T-helper 2 cell treated with Interferon-gamma antibody and Interleukin-4, amounts not matched to agents 100 ng/mL and 5 ng/mL, for 36 hours (primary cell): ENCODE measurements at regions not wholly inside any gene's neighbourhood (a gene's known extent, or its start where the extent isn't known, plus 50 kb on each side); places are given as distances from the start of the nearest gene placed in this dataset.
"Not testable (repeated sequence)": the region's sequence is repeated elsewhere in the genome, so short reads cannot be mapped to it uniquely, and the experiment has no call there.

ENCODE experiments used
- intact Hi-C: fragments of 100-400 bp; cut with micrococcal nuclease; formaldehyde crosslinking; loops from one replicate; pipeline ENCODE4 v1.15.1; 2023

- intact Hi-C loops: no loop called here
Measured at GRCh38 chr3:194879126-194879877, 193.6 kb downstream of the FAM43A start.

GRCh38 chr3:194879991-194880939, 194.6 kb downstream of the FAM43A start:
- intact Hi-C loops: no loop called here

DNA sequence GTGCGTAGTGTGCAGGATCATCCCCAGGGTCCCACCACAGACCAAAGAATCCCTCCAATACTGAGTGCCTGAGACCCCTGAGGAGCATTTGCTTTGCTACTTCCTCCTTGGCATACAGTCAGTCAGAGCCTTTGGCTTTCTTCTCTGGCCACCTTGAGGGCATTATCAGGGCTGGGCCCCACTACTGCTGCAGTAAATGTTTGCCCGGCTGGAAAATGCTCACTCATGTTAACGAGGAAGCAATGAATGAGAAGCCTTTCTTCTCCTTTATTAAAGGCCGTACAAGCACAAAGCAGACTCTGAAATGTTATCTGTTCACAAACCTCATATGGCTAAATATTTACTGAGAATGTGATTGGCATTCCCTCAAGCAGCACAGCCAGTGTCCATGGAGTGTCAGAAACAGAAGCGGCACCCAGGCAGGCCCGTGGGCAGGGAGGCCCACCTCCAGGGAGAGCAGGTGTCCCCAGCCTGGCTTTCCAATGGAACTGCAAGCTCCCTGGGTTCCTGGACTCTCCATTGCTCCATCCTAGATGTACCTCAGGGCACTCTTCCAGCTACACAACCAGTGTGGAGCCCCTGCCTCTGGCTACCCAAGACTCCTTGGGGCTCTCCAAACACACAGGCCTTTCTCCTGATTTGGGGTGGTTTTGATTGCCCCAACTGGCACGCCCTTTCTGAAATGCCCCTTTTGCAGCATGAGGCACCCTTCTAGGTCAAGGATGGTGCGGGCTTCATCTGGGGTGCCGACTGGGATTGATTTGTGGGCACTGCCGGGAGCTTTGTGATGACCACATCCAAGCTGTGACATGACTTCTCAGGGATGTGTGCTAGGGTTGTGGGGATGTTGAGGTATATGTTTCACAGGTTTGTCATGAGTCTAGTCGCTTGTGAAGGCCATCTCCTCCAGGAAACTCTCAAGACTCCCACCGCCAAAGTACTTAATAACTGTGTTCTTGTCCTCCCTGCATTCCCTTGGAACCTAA, 195.6 kb downstream of the FAM43A start:
- intact Hi-C loops: no loop called here

DNA sequence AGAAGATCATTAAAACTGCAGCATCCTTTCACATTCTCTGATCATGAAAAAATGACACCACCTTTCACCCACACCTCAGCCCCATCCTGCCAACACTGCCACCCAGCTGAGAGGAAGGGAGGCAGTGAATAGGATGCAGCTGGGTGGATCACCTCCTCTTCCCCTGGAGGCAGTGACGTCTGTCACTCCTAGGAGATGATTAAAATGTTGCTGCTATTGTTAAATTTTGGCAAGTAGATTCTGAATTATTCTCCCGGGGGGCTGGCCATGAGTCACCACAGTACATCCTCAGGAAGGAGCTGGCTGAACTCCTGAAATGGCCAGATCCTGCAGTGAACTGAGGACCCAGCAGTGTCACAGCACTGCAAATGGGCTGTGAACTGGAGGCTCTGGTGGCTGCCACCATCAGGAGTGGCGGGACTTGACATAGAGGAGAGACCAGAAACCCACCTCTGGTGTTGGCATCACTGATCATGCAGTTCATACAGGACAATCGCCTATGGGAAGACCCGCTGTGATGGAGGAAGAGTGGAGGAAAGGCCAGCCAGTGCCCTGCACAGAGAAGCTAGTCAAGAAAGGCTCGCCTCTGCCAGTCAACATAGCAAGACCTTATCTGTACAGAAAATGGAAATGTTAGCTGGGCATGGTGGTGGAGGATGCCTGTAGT, 199.1 kb downstream of the FAM43A start:
- intact Hi-C loops: no loop called here

- intact Hi-C loops: no loop called here
Measured at GRCh38 chr3:194885766-194886165, 200.1 kb downstream of the FAM43A start.

DNA sequence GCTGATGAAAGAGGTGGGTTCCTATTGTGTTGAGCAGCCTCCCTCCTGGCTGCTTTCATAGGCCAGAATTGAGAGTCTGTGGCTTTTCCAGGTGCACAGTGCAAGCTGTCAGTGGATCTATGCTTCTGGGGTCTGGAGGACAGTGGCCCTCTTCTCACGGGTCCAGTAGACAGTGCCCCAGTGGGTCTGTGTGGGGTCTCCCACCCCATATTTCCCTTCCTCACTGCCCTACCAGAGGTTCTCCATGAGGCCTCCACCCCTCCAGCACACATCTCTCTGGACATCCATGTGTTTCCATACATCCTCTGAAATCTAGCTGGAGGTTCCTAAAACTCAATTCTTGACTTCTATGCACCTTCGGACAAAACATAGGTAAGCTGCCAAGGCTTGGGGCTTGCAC, 201.2 kb downstream of the FAM43A start:
- intact Hi-C loops: no loop called here

GRCh38 chr3:194888062-194888461, 202.4 kb downstream of the FAM43A start:
- intact Hi-C loops: not testable (repeated sequence)

GRCh38 chr3:194888916-194889315, 203.2 kb downstream of the FAM43A start:
- intact Hi-C loops: no loop called here

- intact Hi-C loops: no loop called here
Measured at GRCh38 chr3:194890091-194890490, 204.4 kb downstream of the FAM43A start.

GRCh38 chr3:194893121-194893987, 207.7 kb downstream of the FAM43A start:
- intact Hi-C loops: no loop called here

DNA sequence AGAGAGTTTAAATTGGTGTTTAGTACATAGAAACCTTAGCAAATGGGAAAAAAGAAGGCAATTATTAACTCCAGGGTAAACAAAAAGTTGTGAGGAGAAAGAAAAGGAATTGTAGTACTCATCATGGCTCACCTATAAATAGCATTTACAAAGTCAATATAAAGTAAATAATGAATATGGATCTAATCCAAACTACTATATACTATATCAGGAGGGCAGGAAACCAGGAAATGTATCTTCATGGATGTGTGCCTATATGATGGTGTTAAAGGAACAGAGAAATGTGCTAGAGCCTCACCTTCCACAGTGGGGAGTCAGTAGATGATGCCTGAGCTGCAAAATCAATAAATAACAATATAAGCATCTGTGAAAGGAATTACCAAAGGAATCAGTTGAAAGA, 208.9 kb downstream of the FAM43A start:
- intact Hi-C loops: no loop called here

GRCh38 chr3:194900854-194901522, 215.3 kb downstream of the FAM43A start:
- intact Hi-C loops: no loop called here

GRCh38 chr3:194903447-194903846, 217.8 kb downstream of the FAM43A start:
- intact Hi-C loops: not testable (repeated sequence)

- intact Hi-C loops: not testable (repeated sequence)
Measured at GRCh38 chr3:194904999-194905398, 219.3 kb downstream of the FAM43A start.

DNA sequence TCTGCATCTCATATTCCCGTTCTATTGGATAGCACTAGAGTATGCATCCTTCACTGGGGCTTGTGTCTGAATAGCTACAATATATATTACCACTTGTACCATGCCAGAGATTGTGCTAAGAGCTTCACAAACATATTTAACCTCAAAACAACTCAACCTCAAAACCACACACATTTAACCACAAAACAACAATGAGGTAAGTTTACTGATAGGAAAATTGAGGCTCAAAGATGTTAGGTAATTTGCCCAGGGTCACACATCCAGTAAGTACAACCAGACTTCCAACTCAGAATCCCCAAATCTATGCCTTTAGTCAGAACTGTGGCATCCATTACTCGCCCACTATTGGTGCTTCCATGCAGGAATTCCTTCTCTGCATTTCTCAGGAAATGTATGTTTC, 220.0 kb downstream of the FAM43A start:
- intact Hi-C loops: no loop called here

DNA sequence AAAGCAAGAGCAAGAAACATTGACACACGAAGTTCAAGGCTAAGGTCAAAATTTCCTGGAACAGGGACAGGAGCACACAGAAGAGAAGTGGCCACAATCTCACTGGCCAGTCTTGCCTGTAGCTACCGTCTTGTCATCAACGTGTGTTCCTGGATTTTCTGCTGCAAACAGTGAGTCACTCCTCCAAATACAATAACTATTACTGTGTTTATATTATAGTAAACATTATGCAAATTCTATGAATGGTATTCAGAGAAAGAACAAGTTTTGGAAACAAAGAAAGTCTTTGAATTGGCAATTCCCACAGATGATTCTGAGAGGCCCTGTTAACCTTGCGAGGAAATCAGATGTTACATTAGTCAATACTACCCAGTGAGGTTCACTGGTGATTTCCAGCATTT, 220.5 kb downstream of the FAM43A start:
- intact Hi-C loops: no loop called here

DNA sequence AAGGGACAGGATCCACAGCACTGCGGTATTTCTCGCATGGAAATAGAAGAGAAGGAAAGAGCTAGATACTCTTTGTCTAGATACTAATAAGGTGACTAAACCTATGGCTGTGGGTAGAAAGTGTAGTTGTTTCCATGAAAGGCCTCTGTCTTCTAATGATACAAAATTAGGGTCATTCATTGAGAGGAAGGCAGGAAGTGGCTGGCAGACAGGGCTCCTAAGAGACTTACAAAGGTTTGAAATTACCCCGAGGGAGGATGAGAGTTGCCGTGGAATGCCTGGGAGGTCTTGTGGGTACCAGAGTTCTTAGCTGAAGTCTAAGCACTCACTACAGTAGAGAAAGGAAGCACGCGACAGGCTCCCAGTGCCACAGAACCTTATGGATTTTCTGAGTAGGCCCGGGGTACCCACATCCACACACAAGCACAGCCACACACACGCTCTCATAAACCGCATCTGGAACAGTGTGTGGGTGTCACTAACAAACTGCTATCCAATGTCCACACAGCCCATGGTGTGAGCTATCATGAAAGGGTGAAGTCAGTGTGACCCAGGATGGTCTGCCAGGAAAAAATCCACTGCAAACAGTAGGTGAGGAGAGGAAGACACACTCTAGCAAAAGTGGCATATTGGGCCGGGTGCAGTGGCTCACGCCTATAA, 221.4 kb downstream of the FAM43A start:
- intact Hi-C loops: no loop called here

- intact Hi-C loops: no loop called here
Measured at GRCh38 chr3:194907811-194908210, 222.1 kb downstream of the FAM43A start.

DNA sequence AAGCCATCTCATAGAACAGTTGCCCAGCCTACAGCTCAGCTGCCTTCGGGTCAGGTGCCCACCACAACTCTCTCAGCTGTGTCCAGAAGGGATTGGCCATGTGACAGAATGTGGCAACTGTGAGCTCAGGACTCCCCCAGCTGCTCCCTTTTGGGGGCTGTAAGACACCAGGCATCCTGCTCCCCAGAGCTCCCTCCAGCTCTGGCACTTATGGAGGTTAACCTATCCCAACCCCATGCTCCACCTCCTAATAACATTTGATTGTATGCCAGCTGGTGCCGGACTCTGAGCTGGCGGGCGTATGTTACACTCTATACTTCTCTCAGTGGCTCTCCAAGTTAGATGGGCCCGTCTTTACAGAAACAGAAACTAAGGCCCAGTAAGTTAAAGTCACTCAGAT, 222.8 kb downstream of the FAM43A start:
- intact Hi-C loops: no loop called here
